Ishikawa (cell line): ENCODE measurements at regions not wholly inside any gene's neighbourhood (a gene's known extent, or its start where the extent isn't known, plus 50 kb on each side); places are given as distances from the start of the nearest gene placed in this dataset.

Source experiments
- CEBPB ChIP-seq: IDR thresholded peaks from 2 replicates; pipeline ENCODE4 v1.6.1; 2012
- CREB1 ChIP-seq: IDR thresholded peaks from 2 replicates; pipeline ENCODE4 v1.6.1; 2012; ENCODE audit warnings: low read depth
- EGR1 ChIP-seq: IDR thresholded peaks from 2 replicates; pipeline ENCODE4 v1.6.1; 2012
- EP300 ChIP-seq: IDR thresholded peaks from 2 replicates; pipeline ENCODE4 v1.6.1; 2012; ENCODE audit warnings: borderline replicate concordance
- FOXM1 ChIP-seq: IDR thresholded peaks from 2 replicates; pipeline ENCODE4 v1.6.1; 2012; ENCODE audit warnings: low read depth, borderline replicate concordance
- NFIC ChIP-seq: IDR thresholded peaks from 2 replicates; pipeline ENCODE4 v1.6.1; 2012
- RAD21 ChIP-seq: IDR thresholded peaks from 2 replicates; pipeline ENCODE4 v1.6.1; 2012; ENCODE audit warnings: low read depth
- TAF1 ChIP-seq: IDR thresholded peaks from 2 replicates; pipeline ENCODE4 v1.6.1; 2012; ENCODE audit warnings: low read depth, mild to moderate bottlenecking
- TCF12 ChIP-seq: IDR thresholded peaks from 2 replicates; pipeline ENCODE4 v1.6.1; 2012; ENCODE audit warnings: low read depth
- TEAD4 ChIP-seq: IDR thresholded peaks from 2 replicates; pipeline ENCODE4 v1.6.1; 2012
- YY1 ChIP-seq: IDR thresholded peaks from 2 replicates; pipeline ENCODE4 v1.6.1; 2012; ENCODE audit warnings: low read depth
- ZBTB7A ChIP-seq: IDR thresholded peaks from 2 replicates; pipeline ENCODE4 v1.6.1; 2012; ENCODE audit warnings: low read depth
- TF ChIP-seq, protein P1 (sequence below): IDR thresholded peaks from 2 replicates; pipeline ENCODE4 v1.6.1; 2012
- TF ChIP-seq, protein P2 (sequence below): IDR thresholded peaks from 2 replicates; pipeline ENCODE4 v1.6.1; 2012; ENCODE audit warnings: low read depth, mild to moderate bottlenecking
- TF ChIP-seq, protein P3 (sequence below): IDR thresholded peaks from 2 replicates; pipeline ENCODE4 v1.6.1; 2012

DNA sequence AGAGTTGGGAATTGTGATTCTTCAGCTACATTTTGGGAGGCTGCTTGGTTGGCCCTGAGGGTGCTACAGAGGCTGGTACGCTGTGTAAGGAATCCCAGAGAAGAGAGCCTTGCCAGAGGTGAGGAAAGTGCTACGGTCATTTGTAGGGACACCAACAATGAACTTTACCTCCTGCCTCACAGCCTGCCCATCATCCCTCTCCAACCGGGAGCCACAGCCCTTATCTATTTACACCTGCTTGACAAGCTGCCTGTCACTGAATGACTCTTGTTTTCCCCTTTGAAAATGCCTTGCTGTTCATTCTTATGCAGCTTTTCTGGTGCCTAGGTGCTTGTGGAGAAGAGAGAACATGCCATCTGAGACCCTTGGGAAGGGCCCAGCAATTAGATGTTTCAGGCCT is 110.8 kb downstream of the PCSK1 start:
- TF ChIP-seq, protein P1, sequence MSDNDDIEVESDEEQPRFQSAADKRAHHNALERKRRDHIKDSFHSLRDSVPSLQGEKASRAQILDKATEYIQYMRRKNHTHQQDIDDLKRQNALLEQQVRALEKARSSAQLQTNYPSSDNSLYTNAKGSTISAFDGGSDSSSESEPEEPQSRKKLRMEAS = no peak
- TF ChIP-seq CEBPB (no peak), NFIC (no peak), RAD21 (no peak), EGR1 (no peak), FOXM1 (no peak), ZBTB7A (no peak), EP300 (no peak), TEAD4 (no peak)
- TF ChIP-seq, protein P2, sequence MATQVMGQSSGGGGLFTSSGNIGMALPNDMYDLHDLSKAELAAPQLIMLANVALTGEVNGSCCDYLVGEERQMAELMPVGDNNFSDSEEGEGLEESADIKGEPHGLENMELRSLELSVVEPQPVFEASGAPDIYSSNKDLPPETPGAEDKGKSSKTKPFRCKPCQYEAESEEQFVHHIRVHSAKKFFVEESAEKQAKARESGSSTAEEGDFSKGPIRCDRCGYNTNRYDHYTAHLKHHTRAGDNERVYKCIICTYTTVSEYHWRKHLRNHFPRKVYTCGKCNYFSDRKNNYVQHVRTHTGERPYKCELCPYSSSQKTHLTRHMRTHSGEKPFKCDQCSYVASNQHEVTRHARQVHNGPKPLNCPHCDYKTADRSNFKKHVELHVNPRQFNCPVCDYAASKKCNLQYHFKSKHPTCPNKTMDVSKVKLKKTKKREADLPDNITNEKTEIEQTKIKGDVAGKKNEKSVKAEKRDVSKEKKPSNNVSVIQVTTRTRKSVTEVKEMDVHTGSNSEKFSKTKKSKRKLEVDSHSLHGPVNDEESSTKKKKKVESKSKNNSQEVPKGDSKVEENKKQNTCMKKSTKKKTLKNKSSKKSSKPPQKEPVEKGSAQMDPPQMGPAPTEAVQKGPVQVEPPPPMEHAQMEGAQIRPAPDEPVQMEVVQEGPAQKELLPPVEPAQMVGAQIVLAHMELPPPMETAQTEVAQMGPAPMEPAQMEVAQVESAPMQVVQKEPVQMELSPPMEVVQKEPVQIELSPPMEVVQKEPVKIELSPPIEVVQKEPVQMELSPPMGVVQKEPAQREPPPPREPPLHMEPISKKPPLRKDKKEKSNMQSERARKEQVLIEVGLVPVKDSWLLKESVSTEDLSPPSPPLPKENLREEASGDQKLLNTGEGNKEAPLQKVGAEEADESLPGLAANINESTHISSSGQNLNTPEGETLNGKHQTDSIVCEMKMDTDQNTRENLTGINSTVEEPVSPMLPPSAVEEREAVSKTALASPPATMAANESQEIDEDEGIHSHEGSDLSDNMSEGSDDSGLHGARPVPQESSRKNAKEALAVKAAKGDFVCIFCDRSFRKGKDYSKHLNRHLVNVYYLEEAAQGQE = no peak
- TF ChIP-seq, protein P3, sequence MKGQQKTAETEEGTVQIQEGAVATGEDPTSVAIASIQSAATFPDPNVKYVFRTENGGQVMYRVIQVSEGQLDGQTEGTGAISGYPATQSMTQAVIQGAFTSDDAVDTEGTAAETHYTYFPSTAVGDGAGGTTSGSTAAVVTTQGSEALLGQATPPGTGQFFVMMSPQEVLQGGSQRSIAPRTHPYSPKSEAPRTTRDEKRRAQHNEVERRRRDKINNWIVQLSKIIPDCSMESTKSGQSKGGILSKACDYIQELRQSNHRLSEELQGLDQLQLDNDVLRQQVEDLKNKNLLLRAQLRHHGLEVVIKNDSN = no peak

DNA sequence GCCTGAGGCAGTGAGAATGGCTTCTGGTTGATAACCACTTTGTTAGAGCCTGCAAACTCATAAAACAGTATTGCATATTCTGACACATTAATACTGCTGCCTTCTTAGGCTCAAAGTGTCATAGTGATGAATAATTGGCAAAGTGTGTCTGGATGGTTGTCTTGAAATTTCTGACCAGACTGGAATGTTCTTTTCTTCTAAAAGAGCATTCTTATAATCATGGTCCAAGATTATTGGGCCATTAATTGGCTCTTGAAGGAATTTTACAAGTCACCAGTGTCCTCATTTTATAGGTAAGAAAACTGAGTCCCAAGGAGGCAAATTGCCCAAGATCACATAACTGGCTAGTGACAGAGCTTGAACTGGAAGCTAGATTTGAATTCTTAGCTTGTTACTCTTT is 111.7 kb downstream of the PCSK1 start:
- TF ChIP-seq, protein P1 = no peak
- TF ChIP-seq TEAD4 (no peak), CREB1 (no peak)

DNA sequence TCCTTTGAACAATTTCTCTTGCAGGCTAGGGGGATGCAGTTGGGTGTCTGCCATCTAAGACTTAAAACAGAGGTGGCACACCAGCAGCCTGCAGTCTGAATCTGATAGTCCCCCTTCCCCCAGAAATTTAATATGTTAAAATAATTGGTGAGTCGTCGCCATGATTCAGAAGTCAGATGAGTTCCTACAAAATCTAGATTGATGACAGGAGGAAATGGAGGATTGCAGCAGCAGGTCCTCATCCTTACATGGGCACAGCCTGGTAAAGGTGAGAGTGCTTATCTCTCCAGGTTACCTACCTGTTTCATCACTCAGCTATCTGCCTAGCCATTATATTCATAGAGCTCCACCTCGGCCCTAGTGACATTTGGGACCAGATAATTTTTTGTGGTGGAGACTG is 112.3 kb downstream of the PCSK1 start:
- no peak for TF ChIP-seq TEAD4

GRCh38 chr5:96318569-96319110 is 114.4 kb downstream of the PCSK1 start:
- TF ChIP-seq NFIC (no peak), FOXM1 (no peak), CREB1 (no peak), EGR1 (no peak), TCF12 (no peak), CEBPB (no peak), EP300 (no peak), RAD21 (no peak), YY1 (no peak), TEAD4 (no peak), TAF1 (no peak), ZBTB7A (no peak)
- TF ChIP-seq, protein P2 = no peak
- TF ChIP-seq, protein P3 = no peak
- TF ChIP-seq, protein P1 = no peak

DNA sequence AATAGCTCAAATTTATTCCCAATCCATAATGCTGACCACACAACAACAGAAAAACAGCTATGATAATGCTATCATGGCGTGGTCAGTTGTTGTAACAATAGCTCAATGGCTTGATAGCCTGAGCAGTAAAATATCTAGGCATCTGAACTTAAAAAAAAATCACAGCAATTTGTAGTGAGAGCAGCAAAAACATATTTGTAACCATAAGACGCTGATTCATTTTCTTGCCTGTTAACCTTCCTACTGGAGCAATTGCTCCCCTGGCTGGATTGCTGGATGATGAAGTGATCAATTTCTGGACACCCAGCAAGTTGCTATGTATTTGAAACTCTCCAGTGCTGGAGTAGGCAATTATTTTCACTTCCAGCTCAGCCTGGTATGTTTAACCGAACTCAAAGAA is 115.1 kb downstream of the PCSK1 start:
- TF ChIP-seq EGR1 = no peak
- no peak for TF ChIP-seq ZBTB7A
- TF ChIP-seq NFIC = no peak
- TF ChIP-seq CREB1 = no peak
- no peak for TF ChIP-seq FOXM1
- TF ChIP-seq, protein P2 = no peak
- TF ChIP-seq TCF12 = no peak
- TF ChIP-seq EP300 = no peak
